ENCODE measurements at regions not wholly inside any gene's neighbourhood (a gene's known extent, or its start where the extent isn't known, plus 50 kb on each side); places are given as distances from the start of the nearest gene placed in this dataset.

GRCh38 chr3:102129760-102130608 is 280.7 kb downstream of the NFKBIZ start:
- Histone ChIP-seq H2AFZ (ENCODE audit: low read depth) (peak overlapping the region; percentile 71; the same call in 1 of the 2 replicates), H3K27ac (ENCODE audit: low read depth in 2 of 2, low read length in 1 of 2) (peak overlapping the region; percentile 75; a peak in 3 of 4 replicates), H3K4me2 (peak overlapping the region; percentile 35; the same call in 1 of the 2 replicates), H3K9me2 (no peaks in the 10 kb centered on the region), H4K20me1 (ENCODE audit: insufficient read depth) (no peaks in the 10 kb centered on the region), H3K79me2 (ENCODE audit: insufficient read depth) (no peaks in the 10 kb centered on the region), H3K9ac (peak overlapping the region; percentile 45; the same call in 1 of the 2 replicates), H3K27me3 (ENCODE audit: insufficient read depth) (no peaks in the 10 kb centered on the region), H3F3A (replicated peaks; ENCODE audit: insufficient read depth) (peaks cover 16% of the 10 kb centered on the region), H3K4me3 (ENCODE audit: low read depth in 2 of 2, low read length in 1 of 2) (no peak overlapping the region), H3K36me3 (replicated peaks in 1 of 2; ENCODE audit: control insufficient read depth in 1 of 2, insufficient read depth in 2 of 2, low read length in 1 of 2) (no peaks in the 10 kb centered on the region), H3K9me3 (no peaks in the 10 kb centered on the region), H3K4me1 (ENCODE audit: control insufficient read depth in 1 of 2, insufficient read depth in 2 of 2, low read depth in 1 of 2, low read length in 1 of 2) (peaks cover 0 to 8% of the 10 kb centered on the region in 2 experiments; a peak in 1 of 4 replicates)
- CTCF ChIA-PET = no interaction called here
- 30% methylated on average over 3 of the region's 3 CpGs for WGBS (ENCODE audit: low lambda C conversion rate)
- DNase-seq = no peak
- POLR2A ChIA-PET = no interaction called here
- 0 out of 2 replicates have a peak, but pooled peaks have one; percentile 11 for TF ChIP-seq GABPA (IDR thresholded peaks at IDR 0.05; ENCODE audit: low read depth)
- peak; percentile 93 for TF ChIP-seq PBX3 (IDR thresholded peaks at IDR 0.05)
- no peak for TF ChIP-seq RCOR1 (IDR thresholded peaks at IDR 0.05; ENCODE audit: low read length)
- peak; percentile 87; the same call in 1 of the 2 replicates for TF ChIP-seq RXRA (IDR thresholded peaks at IDR 0.05; ENCODE audit: borderline replicate concordance, low read depth)
- TF ChIP-seq POLR2AphosphoS5 (IDR thresholded peaks at IDR 0.05; ENCODE audit: low read depth, low read length) = peak; percentile 72; the same call in 1 of the 2 replicates
- TF ChIP-seq CHD2 (IDR thresholded peaks at IDR 0.05; ENCODE audit: low read length, partially characterized antibody) = no peak
- no peak for TF ChIP-seq CTCF (IDR thresholded peaks at IDR 0.05)
- TF ChIP-seq EZH2phosphoT487 (IDR thresholded peaks at IDR 0.05; ENCODE audit: borderline replicate concordance, low read depth) = no peak
- TF ChIP-seq USF2 (IDR thresholded peaks at IDR 0.05; ENCODE audit: borderline replicate concordance, low read depth, low read length) = no peak
- no peak for TF ChIP-seq MXI1 (IDR thresholded peaks at IDR 0.05; ENCODE audit: low read depth, low read length)
- 0 out of 2 replicates have a peak, but pooled peaks have one; percentile 24 for TF ChIP-seq FOXM1 (IDR thresholded peaks at IDR 0.05; ENCODE audit: low read depth)
- peak; percentile 76; the same call in 1 of the 2 replicates for TF ChIP-seq MAX (IDR thresholded peaks at IDR 0.05; ENCODE audit: low read depth)
- TF ChIP-seq USF1 (IDR thresholded peaks at IDR 0.05; ENCODE audit: borderline replicate concordance, low read depth) = no peak
- TF ChIP-seq SMC3 (IDR thresholded peaks at IDR 0.05; ENCODE audit: low read depth, low read length) = no peak
- no peak for TF ChIP-seq ZBTB33 (IDR thresholded peaks at IDR 0.05; ENCODE audit: borderline replicate concordance, low read depth)
- TF ChIP-seq ELF1 (IDR thresholded peaks at IDR 0.05) = no peak
- TF ChIP-seq TCF12 (IDR thresholded peaks at IDR 0.05) = peak; percentile 98
- no peak for TF ChIP-seq NRF1 (IDR thresholded peaks at IDR 0.05; ENCODE audit: low read depth, low read length)
- no peak for TF ChIP-seq SIN3A (IDR thresholded peaks at IDR 0.05; ENCODE audit: borderline replicate concordance, low read depth, low read length)
- TF ChIP-seq JUND (IDR thresholded peaks at IDR 0.05) = peak; percentile 88
- no peak for TF ChIP-seq REST (IDR thresholded peaks at IDR 0.05; ENCODE audit: low read depth, low read length)
- TF ChIP-seq MEF2A (IDR thresholded peaks at IDR 0.05; ENCODE audit: borderline replicate concordance, low read depth) = peak; percentile 50; the same call in 1 of the 2 replicates
